ENCODE measurements at regions not wholly inside any gene's neighbourhood (a gene's known extent, or its start where the extent isn't known, plus 50 kb on each side); places are given as distances from the start of the nearest gene placed in this dataset.

DNA sequence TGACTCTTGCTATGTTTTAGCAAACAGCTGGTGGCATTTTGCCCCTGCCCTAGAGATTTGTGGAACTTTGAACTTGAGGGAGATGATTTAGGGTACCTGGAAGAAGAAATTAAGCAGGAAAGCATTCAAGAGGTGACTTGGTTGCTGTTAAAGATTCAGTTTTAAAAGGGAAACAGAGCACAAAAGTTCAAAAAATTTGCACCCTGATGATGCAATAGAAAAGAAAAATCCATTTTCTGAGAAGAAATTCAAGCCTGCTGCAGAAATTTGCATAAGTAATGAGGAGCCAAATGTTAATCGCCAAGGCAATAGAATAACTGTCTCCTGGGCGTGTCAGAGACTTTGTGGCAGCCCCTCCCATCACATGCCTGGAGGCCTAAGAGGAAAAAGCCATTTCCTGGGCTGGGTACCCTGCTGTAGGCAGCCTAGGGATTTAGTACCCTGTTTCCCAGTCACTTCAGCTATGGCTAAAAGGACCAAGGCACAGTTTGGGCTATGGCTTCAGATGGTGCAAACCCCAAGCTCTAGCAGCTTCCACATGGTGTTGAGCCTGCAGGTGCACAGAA is 958.5 kb upstream of the MIR17HG start:
- no peak for DNase-seq (ENCODE audit: low read depth in 6 of 9, low spot score in 9 of 9)
- no peaks in the 10 kb centered on the region for H3K4me1 ChIP-seq (ENCODE audit: control insufficient read depth in 2 of 2, insufficient read depth in 2 of 2, low read length in 2 of 2)

DNA sequence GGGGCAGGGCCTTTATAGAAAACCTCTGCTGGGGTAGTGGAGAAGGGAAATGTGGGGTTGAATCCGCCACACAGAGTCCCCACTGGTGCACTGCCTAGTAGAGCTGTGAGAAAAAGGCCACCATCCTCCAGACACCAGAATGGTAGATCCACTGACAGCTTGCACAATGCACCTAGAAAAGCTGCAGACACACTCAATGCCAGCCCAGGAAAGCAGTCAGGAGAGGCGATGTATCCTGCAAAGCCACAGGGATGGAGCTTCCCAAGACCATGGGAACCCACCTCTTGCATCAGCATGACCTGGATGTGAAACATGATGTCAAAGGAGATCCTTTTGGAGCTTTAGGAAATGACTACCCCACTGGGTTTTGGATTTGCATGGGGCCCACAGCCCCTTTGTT is 958.0 kb upstream of the MIR17HG start:
- no peaks in the 10 kb centered on the region for H3K4me1 ChIP-seq (ENCODE audit: control insufficient read depth in 2 of 2, insufficient read depth in 2 of 2, low read length in 2 of 2)
- no peaks in the 10 kb centered on the region for H3K36me3 ChIP-seq (ENCODE audit: control insufficient read depth in 2 of 2, insufficient read depth in 2 of 2, low read length in 1 of 2)
- H3K9me3 ChIP-seq (ENCODE audit: control insufficient read depth in 2 of 2, insufficient read depth in 1 of 2, low read length in 1 of 2), result peaks cover 0 to 8% of the 10 kb centered on the region in 2 donors
- no peak overlapping the region for H3K27ac ChIP-seq (ENCODE audit: low read depth in 1 of 2, low read length in 1 of 2)
- no peaks in the 10 kb centered on the region for H3K27me3 ChIP-seq (ENCODE audit: control insufficient read depth in 2 of 2, insufficient read depth in 1 of 2, low read length in 1 of 2)
- DNase-seq (ENCODE audit: low read depth in 6 of 9, low spot score in 9 of 9), result no peak
- no peak overlapping the region for H3K4me3 ChIP-seq (ENCODE audit: low read length in 2 of 2)
- 92% methylated on average over 2 of the region's 2 CpGs for WGBS

More for the DNA sequence above, 958.5 kb upstream of the MIR17HG start:
- no peak overlapping the region for H3K27ac ChIP-seq (ENCODE audit: low read depth in 1 of 2, low read length in 1 of 2)
- H3K36me3 ChIP-seq (ENCODE audit: control insufficient read depth in 2 of 2, insufficient read depth in 2 of 2, low read length in 1 of 2), result no peaks in the 10 kb centered on the region
- no peaks in the 10 kb centered on the region for H3K27me3 ChIP-seq (ENCODE audit: control insufficient read depth in 2 of 2, insufficient read depth in 1 of 2, low read length in 1 of 2)
- H3K4me3 ChIP-seq (ENCODE audit: low read length in 2 of 2), result no peak overlapping the region
- WGBS, result 89% methylated on average over 2 of the region's 2 CpGs
- peaks cover 0 to 8% of the 10 kb centered on the region in 2 donors for H3K9me3 ChIP-seq (ENCODE audit: control insufficient read depth in 2 of 2, insufficient read depth in 1 of 2, low read length in 1 of 2)

DNA sequence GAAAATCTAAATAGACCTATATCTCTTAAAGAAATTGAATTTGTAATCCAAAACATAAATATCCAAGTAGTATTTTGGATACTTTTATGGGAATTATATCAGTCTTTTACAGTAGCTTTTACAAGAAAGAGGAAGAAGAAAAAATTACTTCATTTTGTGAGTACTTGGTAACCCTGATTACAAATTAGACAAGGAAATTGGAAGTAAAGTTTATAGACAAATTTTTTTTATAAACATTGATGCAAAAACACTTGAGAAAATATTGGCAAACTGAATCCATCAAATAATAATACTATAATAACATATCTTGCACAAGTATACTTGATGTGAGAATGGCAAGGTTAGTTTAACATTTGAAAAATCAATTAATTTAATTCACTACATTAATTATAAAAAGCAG is 954.1 kb upstream of the MIR17HG start:
- H3K4me3 ChIP-seq (ENCODE audit: low read length in 2 of 2), result no peak overlapping the region
- no peaks in the 10 kb centered on the region for H3K36me3 ChIP-seq (ENCODE audit: control insufficient read depth in 2 of 2, insufficient read depth in 2 of 2, low read length in 1 of 2)
- peaks cover 0 to 8% of the 10 kb centered on the region in 2 donors for H3K9me3 ChIP-seq (ENCODE audit: control insufficient read depth in 2 of 2, insufficient read depth in 1 of 2, low read length in 1 of 2)
- no peaks in the 10 kb centered on the region for H3K4me1 ChIP-seq (ENCODE audit: control insufficient read depth in 2 of 2, insufficient read depth in 2 of 2, low read length in 2 of 2)
- H3K27me3 ChIP-seq (ENCODE audit: control insufficient read depth in 2 of 2, insufficient read depth in 1 of 2, low read length in 1 of 2), result no peaks in the 10 kb centered on the region
- no peak for DNase-seq (ENCODE audit: low read depth in 6 of 9, low spot score in 9 of 9)
- no peak overlapping the region for H3K27ac ChIP-seq (ENCODE audit: low read depth in 1 of 2, low read length in 1 of 2)

DNA sequence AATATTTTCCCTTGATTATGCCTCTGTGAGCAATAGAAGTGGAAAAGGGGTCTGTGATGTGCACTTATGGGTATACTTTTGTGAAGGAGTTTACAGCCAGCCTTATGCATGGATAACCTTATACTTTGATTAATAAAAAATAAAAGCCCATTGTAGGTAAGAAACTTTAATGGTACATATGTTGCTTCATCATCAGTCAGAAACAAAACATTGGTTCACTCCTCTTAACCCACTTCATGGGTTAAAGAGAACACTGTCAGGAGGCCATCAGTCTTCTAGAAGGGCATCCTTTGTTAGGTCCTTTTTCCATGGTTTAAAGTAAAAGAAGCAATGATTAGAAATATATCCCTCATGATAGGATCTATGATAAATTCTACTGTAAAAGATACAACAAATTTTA is 952.1 kb upstream of the MIR17HG start:
- Histone ChIP-seq H3K27ac (ENCODE audit: low read depth in 1 of 2, low read length in 1 of 2) (no peak overlapping the region), H3K4me3 (ENCODE audit: low read length in 2 of 2) (no peak overlapping the region), H3K27me3 (ENCODE audit: control insufficient read depth in 2 of 2, insufficient read depth in 1 of 2, low read length in 1 of 2) (no peaks in the 10 kb centered on the region), H3K4me1 (ENCODE audit: control insufficient read depth in 2 of 2, insufficient read depth in 2 of 2, low read length in 2 of 2) (no peaks in the 10 kb centered on the region), H3K36me3 (ENCODE audit: control insufficient read depth in 2 of 2, insufficient read depth in 2 of 2, low read length in 1 of 2) (no peaks in the 10 kb centered on the region), H3K9me3 (ENCODE audit: control insufficient read depth in 2 of 2, insufficient read depth in 1 of 2, low read length in 1 of 2) (no peaks in the 10 kb centered on the region)
- DNase-seq (ENCODE audit: low read depth in 6 of 9, low spot score in 9 of 9), result no peak

DNA sequence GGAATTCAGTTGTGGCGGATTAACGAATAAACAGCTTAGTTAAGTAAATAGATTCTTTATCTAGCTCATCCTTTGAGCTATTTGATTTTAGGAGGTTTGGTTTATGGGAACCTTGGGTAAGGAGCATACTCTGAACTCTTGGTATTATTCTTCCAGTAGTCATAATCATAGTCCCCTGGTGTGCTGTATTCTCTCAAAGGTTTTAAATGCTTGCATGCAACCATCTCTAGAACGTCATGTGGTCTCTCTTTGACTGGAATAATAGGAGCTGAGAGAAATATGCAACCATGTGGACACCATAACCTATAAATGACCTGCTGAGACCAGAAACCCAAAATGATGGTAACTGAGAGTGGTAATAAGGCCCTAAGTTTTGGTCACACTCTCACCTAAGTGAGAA is 951.6 kb upstream of the MIR17HG start:
- no peaks in the 10 kb centered on the region for H3K9me3 ChIP-seq (ENCODE audit: control insufficient read depth in 2 of 2, insufficient read depth in 1 of 2, low read length in 1 of 2)
- WGBS, result 87% methylated on average over 3 of the region's 3 CpGs
- no peaks in the 10 kb centered on the region for H3K36me3 ChIP-seq (ENCODE audit: control insufficient read depth in 2 of 2, insufficient read depth in 2 of 2, low read length in 1 of 2)
- H3K27ac ChIP-seq (ENCODE audit: low read depth in 1 of 2, low read length in 1 of 2), result no peak overlapping the region
- H3K4me3 ChIP-seq (ENCODE audit: low read length in 2 of 2), result no peak overlapping the region
- no peaks in the 10 kb centered on the region for H3K27me3 ChIP-seq (ENCODE audit: control insufficient read depth in 2 of 2, insufficient read depth in 1 of 2, low read length in 1 of 2)
- DNase-seq (ENCODE audit: low read depth in 6 of 9, low spot score in 9 of 9), result no peak
- H3K4me1 ChIP-seq (ENCODE audit: control insufficient read depth in 2 of 2, insufficient read depth in 2 of 2, low read length in 2 of 2), result no peaks in the 10 kb centered on the region

DNA sequence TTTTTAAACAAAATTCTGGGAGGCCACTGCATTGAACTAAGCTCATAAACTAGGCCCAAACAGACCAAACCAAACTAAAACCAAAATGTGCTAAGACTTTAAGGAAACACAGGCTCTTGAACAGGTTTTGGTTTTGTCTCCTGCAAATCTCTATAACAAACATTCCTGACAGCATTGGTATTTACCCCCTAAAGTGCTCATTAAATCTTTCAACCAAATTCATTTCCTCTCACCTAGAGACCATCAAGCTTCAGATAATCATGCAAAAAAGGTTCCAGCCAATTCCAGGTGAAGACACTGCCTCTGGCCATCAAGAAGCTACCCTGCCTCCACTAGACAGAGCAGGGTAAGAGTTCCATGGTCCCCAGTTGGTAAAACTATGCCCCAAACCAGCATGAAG is 951.2 kb upstream of the MIR17HG start:
- DNase-seq (ENCODE audit: low read depth in 6 of 9, low spot score in 9 of 9), result no peak
- no peaks in the 10 kb centered on the region for H3K27me3 ChIP-seq (ENCODE audit: control insufficient read depth in 2 of 2, insufficient read depth in 1 of 2, low read length in 1 of 2)
- no peak overlapping the region for H3K4me3 ChIP-seq (ENCODE audit: low read length in 2 of 2)
- no peaks in the 10 kb centered on the region for H3K36me3 ChIP-seq (ENCODE audit: control insufficient read depth in 2 of 2, insufficient read depth in 2 of 2, low read length in 1 of 2)
- no peak overlapping the region for H3K27ac ChIP-seq (ENCODE audit: low read depth in 1 of 2, low read length in 1 of 2)
- H3K4me1 ChIP-seq (ENCODE audit: control insufficient read depth in 2 of 2, insufficient read depth in 2 of 2, low read length in 2 of 2), result no peaks in the 10 kb centered on the region
- no peaks in the 10 kb centered on the region for H3K9me3 ChIP-seq (ENCODE audit: control insufficient read depth in 2 of 2, insufficient read depth in 1 of 2, low read length in 1 of 2)

DNA sequence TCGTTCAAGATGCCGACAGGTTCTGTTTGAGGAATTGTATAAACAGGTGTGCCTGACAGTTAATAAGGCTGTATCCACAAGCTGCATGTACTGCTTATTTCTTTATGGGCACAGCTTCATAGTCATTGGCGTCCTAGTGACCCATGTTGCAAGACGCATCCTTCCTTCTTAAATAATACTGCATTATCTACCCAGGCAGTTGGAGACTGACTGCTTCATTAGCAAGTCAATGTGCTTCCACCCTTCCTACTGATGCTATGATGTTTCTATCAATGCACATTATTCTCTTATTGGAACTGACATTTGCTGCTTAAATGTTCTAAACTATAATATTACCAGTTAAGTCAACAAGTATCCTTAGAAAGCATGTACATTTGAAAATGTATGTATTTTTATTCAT is 950.0 kb upstream of the MIR17HG start:
- no peaks in the 10 kb centered on the region for H3K4me1 ChIP-seq (ENCODE audit: control insufficient read depth in 2 of 2, insufficient read depth in 2 of 2, low read length in 2 of 2)
- 96% methylated on average over 4 of the region's 4 CpGs for WGBS
- no peaks in the 10 kb centered on the region for H3K9me3 ChIP-seq (ENCODE audit: control insufficient read depth in 2 of 2, insufficient read depth in 1 of 2, low read length in 1 of 2)
- H3K27me3 ChIP-seq (ENCODE audit: control insufficient read depth in 2 of 2, insufficient read depth in 1 of 2, low read length in 1 of 2), result no peaks in the 10 kb centered on the region
- no peak for DNase-seq (ENCODE audit: low read depth in 6 of 9, low spot score in 9 of 9)
- no peak overlapping the region for H3K4me3 ChIP-seq (ENCODE audit: low read length in 2 of 2)
- H3K27ac ChIP-seq (ENCODE audit: low read depth in 1 of 2, low read length in 1 of 2), result no peak overlapping the region
- H3K36me3 ChIP-seq (ENCODE audit: control insufficient read depth in 2 of 2, insufficient read depth in 2 of 2, low read length in 1 of 2), result no peaks in the 10 kb centered on the region

DNA sequence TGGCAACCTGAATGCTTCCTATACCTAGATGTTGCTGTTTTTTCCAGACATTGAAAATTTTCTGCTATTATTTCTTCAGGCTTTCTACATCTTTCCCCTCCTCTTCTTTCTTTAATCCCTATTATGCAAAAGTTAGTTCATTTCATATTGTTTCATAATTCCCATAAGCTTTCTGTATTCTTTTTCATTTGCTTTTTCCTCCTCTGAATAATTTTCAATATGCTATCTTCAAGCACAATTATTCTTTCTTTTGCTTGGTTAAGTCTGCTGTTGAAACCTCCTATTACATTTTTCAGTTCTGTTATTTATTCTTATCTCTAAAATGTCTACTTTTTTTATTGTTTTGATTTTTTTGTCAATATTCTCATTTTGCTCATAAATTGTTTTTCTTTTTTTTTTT is 947.1 kb upstream of the MIR17HG start:
- Histone ChIP-seq H3K27me3 (ENCODE audit: control insufficient read depth in 2 of 2, insufficient read depth in 1 of 2, low read length in 1 of 2) (no peaks in the 10 kb centered on the region), H3K36me3 (ENCODE audit: control insufficient read depth in 2 of 2, insufficient read depth in 2 of 2, low read length in 1 of 2) (no peaks in the 10 kb centered on the region), H3K4me3 (ENCODE audit: low read length in 2 of 2) (no peak overlapping the region), H3K27ac (ENCODE audit: low read depth in 1 of 2, low read length in 1 of 2) (no peak overlapping the region), H3K9me3 (ENCODE audit: control insufficient read depth in 2 of 2, insufficient read depth in 1 of 2, low read length in 1 of 2) (peaks cover 3 to 16% of the 10 kb centered on the region in 2 donors), H3K4me1 (ENCODE audit: control insufficient read depth in 2 of 2, insufficient read depth in 2 of 2, low read length in 2 of 2) (no peaks in the 10 kb centered on the region)
- no peak for DNase-seq (ENCODE audit: low read depth in 6 of 9, low spot score in 9 of 9)

DNA sequence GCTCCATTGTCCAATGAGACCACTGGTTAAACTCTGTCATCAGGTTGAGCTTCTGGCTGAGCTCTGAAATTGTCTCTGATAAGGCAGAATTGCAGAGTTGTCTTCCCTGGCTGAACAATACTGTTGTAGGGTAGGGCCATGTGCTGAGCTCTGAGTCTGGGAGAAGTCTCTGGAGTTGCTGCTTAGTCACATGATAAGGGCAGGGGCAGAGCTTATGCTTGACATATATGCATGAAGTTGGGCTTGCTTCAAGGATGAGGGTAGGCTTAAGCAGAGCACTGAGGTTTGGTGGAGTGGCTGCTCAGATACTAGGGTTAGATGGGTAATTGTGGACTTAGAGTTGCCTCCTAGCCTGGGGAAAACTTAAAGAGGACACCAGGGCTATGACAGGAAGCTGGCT is 946.3 kb upstream of the MIR17HG start:
- no peaks in the 10 kb centered on the region for H3K36me3 ChIP-seq (ENCODE audit: control insufficient read depth in 2 of 2, insufficient read depth in 2 of 2, low read length in 1 of 2)
- H3K27me3 ChIP-seq (ENCODE audit: control insufficient read depth in 2 of 2, insufficient read depth in 1 of 2, low read length in 1 of 2), result no peaks in the 10 kb centered on the region
- H3K9me3 ChIP-seq (ENCODE audit: control insufficient read depth in 2 of 2, insufficient read depth in 1 of 2, low read length in 1 of 2), result peaks cover 3 to 16% of the 10 kb centered on the region in 2 donors
- H3K27ac ChIP-seq (ENCODE audit: low read depth in 1 of 2, low read length in 1 of 2), result no peak overlapping the region
- no peak overlapping the region for H3K4me3 ChIP-seq (ENCODE audit: low read length in 2 of 2)
- DNase-seq (ENCODE audit: low read depth in 6 of 9, low spot score in 9 of 9), result no peak
- H3K4me1 ChIP-seq (ENCODE audit: control insufficient read depth in 2 of 2, insufficient read depth in 2 of 2, low read length in 2 of 2), result no peaks in the 10 kb centered on the region

DNA sequence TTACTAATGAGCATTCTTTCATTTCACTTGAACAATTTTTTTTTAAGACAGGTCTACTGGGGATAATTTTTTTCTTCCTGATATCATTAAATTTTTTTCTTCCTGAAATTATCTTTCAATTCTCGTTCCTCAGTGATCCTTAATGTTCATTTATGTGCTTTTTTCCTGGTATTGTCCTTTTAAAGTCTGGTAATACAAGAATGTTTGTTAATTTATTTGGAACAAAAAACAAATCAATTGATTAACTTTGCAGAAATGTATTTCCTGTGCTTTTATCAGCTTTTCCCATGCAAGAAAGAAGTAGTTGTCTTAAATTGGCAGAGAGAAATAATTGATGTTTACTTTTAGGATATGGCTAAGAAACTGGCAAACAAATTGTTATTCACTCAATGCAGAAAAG is 945.4 kb upstream of the MIR17HG start:
- Histone ChIP-seq H3K27me3 (ENCODE audit: control insufficient read depth in 2 of 2, insufficient read depth in 1 of 2, low read length in 1 of 2) (no peaks in the 10 kb centered on the region), H3K4me3 (ENCODE audit: low read length in 2 of 2) (no peak overlapping the region), H3K36me3 (ENCODE audit: control insufficient read depth in 2 of 2, insufficient read depth in 2 of 2, low read length in 1 of 2) (no peaks in the 10 kb centered on the region), H3K9me3 (ENCODE audit: control insufficient read depth in 2 of 2, insufficient read depth in 1 of 2, low read length in 1 of 2) (peaks cover 3 to 16% of the 10 kb centered on the region in 2 donors), H3K4me1 (ENCODE audit: control insufficient read depth in 2 of 2, insufficient read depth in 2 of 2, low read length in 2 of 2) (no peaks in the 10 kb centered on the region), H3K27ac (ENCODE audit: low read depth in 1 of 2, low read length in 1 of 2) (no peak overlapping the region)
- 75% methylated on average over 1 of the region's 1 CpG for WGBS
- no peak for DNase-seq (ENCODE audit: low read depth in 6 of 9, low spot score in 9 of 9)

Measured in thymus (tissue), 11 donors.